PC-9 (cell line): ENCODE measurements at regions not wholly inside any gene's neighbourhood (a gene's known extent, or its start where the extent isn't known, plus 50 kb on each side); places are given as distances from the start of the nearest gene placed in this dataset.

Experiments
- BruUV-seq: library from RNA; stranded (reverse); fragments of 400-500 nt; replicated peaks from 2 replicates; lab custom pipeline; 2021; lab: Mats Ljungman, UMichigan
- CTCF ChIA-PET: fragments of 300-600 bp; sonication (Branson Sonifier 250); formaldehyde crosslinking; loops from one replicate; lab custom pipeline; 2022; ENCODE audit warnings: antibody characterized with exemption; lab: Charles Lee
- POLR2A ChIA-PET: fragments of 300-600 bp; sonication (Branson Sonifier 250); formaldehyde crosslinking; loops from one replicate; lab custom pipeline; 2022; ENCODE audit warnings: antibody characterized with exemption; ENCODE audit not compliant: unreplicated experiment; lab: Charles Lee
- DNase-seq, 2 experiments: peaks; one replicate each; pipeline versions ENCODE4 v3.0.0 to v3.0.0-alpha.2; 2015 to 2022; ENCODE audit warnings: mixed read lengths in 1 of 2
- H2AFZ ChIP-seq: fragments of 200-600 bp; sonication (generic); 2 replicates; pipeline ENCODE4 v1.8.1; 2017; ENCODE audit warnings: antibody characterized with exemption
- H3F3A ChIP-seq: fragments of 200-600 bp; sonication (generic); 2 replicates; pipeline ENCODE4 v1.8.1; 2017; ENCODE audit warnings: antibody characterized with exemption, mild to moderate bottlenecking, low read depth; ENCODE audit not compliant: insufficient read depth
- H3K27ac ChIP-seq: fragments of 200-600 bp; sonication (generic); 2 replicates; pipeline ENCODE4 v1.6.1; 2016; ENCODE audit warnings: mixed run types
- H3K27me3 ChIP-seq: fragments of 200-600 bp; sonication (generic); 2 replicates; pipeline ENCODE4 v1.6.1; 2016; ENCODE audit warnings: low read depth, mixed run types; ENCODE audit not compliant: insufficient read depth
- H3K36me3 ChIP-seq: fragments of 200-600 bp; sonication (generic); 2 replicates; pipeline ENCODE4 v1.6.1; 2016; ENCODE audit warnings: low read depth, mixed run types
- H3K4me1 ChIP-seq: fragments of 200-600 bp; sonication (generic); replicated peaks from 2 replicates; pipeline ENCODE4 v1.6.1; 2016; ENCODE audit warnings: mixed run types; ENCODE audit not compliant: insufficient read depth
- H3K4me2 ChIP-seq: fragments of 200-600 bp; sonication (generic); 2 replicates; pipeline ENCODE4 v1.6.1; 2017; ENCODE audit warnings: mixed run types
- H3K4me3 ChIP-seq: fragments of 200-600 bp; sonication (generic); 2 replicates; pipeline ENCODE4 v1.6.1; 2016; ENCODE audit warnings: mixed run types
- H3K79me2 ChIP-seq: fragments of 200-600 bp; sonication (generic); 2 replicates; pipeline ENCODE4 v1.6.1; 2017; ENCODE audit warnings: low read depth, mixed run types
- H3K9me2 ChIP-seq: fragments of 200-600 bp; sonication (generic); 2 replicates; pipeline ENCODE4 v1.8.1; 2017; ENCODE audit warnings: mild to moderate bottlenecking; ENCODE audit not compliant: insufficient read depth
- H3K9me3 ChIP-seq: fragments of 200-600 bp; sonication (generic); 2 replicates; pipeline ENCODE4 v1.8.1; 2016; ENCODE audit warnings: low read depth; ENCODE audit not compliant: insufficient read depth
- H4K20me1 ChIP-seq: fragments of 200-600 bp; sonication (generic); 2 replicates; pipeline ENCODE4 v1.8.1; 2017; ENCODE audit not compliant: insufficient read depth
- EZH2 ChIP-seq: fragments of 200-600 bp; sonication (generic); IDR thresholded peaks from 2 replicates; pipeline ENCODE4 v1.8.0; 2017; ENCODE audit warnings: antibody characterized with exemption, low read depth
- intact Hi-C: fragments of 100-400 bp; cut with micrococcal nuclease; formaldehyde crosslinking; loops from one replicate; pipeline ENCODE4 v1.10.0; 2022; ENCODE audit not compliant: unreplicated experiment
- TF ChIP-seq, protein P1 (sequence below): fragments of 200-600 bp; sonication (generic); conservative IDR thresholded peaks from 2 replicates; pipeline ENCODE4 v1.6.1; 2017; ENCODE audit warnings: mixed run types, antibody characterized with exemption, mild to moderate bottlenecking, moderate library complexity

DNA sequence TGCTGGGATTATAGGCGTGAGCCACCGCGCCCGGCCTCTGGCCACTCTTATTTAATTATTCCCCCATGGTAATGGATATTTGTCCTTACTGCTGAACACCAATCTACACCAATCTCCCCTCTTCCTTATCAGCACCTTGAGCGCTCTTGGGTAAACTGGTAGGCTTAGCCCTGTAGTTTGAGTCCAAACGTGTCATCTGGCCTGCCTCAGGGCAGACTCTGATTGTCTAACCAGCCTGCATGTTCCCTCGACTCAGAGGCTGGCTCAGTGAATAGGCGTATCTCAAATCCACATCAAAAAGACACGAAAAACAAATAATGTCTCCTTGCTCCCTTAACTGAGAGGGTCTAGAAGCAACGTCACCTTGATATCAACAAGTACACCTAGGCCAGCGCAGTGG is 260.9 kb downstream of the TFAP2C start:
- intact Hi-C loops = no loop called here
- POLR2A ChIA-PET = interaction anchor here (0.7 kb wide), 1 partner anchor 66 kb away, joined by 6 read pairs; no protein-coding TSS in a partner anchor
- no TSS peak for BruUV-seq

GRCh38 chr20:56893226-56893917 is 264.3 kb downstream of the TFAP2C start:
- Histone ChIP-seq H3K4me2 (no peak overlapping the region), H3K36me3 (no peaks in the 10 kb centered on the region), H3K9me2 (no peaks in the 10 kb centered on the region), H4K20me1 (no peaks in the 10 kb centered on the region), H3K79me2 (no peaks in the 10 kb centered on the region), H3F3A (no peaks in the 10 kb centered on the region), H3K4me3 (no peak overlapping the region), H3K27me3 (no peaks in the 10 kb centered on the region), H2AFZ (no peak overlapping the region), H3K27ac (no peak overlapping the region), H3K9me3 (no peaks in the 10 kb centered on the region), H3K4me1 (no peaks in the 10 kb centered on the region)
- no peak for TF ChIP-seq EZH2
- TF ChIP-seq, protein P1, sequence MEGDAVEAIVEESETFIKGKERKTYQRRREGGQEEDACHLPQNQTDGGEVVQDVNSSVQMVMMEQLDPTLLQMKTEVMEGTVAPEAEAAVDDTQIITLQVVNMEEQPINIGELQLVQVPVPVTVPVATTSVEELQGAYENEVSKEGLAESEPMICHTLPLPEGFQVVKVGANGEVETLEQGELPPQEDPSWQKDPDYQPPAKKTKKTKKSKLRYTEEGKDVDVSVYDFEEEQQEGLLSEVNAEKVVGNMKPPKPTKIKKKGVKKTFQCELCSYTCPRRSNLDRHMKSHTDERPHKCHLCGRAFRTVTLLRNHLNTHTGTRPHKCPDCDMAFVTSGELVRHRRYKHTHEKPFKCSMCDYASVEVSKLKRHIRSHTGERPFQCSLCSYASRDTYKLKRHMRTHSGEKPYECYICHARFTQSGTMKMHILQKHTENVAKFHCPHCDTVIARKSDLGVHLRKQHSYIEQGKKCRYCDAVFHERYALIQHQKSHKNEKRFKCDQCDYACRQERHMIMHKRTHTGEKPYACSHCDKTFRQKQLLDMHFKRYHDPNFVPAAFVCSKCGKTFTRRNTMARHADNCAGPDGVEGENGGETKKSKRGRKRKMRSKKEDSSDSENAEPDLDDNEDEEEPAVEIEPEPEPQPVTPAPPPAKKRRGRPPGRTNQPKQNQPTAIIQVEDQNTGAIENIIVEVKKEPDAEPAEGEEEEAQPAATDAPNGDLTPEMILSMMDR = no peak
- no TSS peak for BruUV-seq
- CTCF ChIA-PET = no interaction called here
- POLR2A ChIA-PET = no interaction called here
- DNase-seq = no peak
- intact Hi-C loops = no loop called here

More for the DNA sequence above, 260.9 kb downstream of the TFAP2C start:
- H3K4me3 ChIP-seq = no peak overlapping the region
- no peaks in the 10 kb centered on the region for H3K27me3 ChIP-seq
- no peak for DNase-seq
- no peak overlapping the region for H3K27ac ChIP-seq
- CTCF ChIA-PET = no interaction called here
- TF ChIP-seq EZH2 = no peak
- TF ChIP-seq, protein P1 = no peak
- H3K4me2 ChIP-seq = no peak overlapping the region
- H3F3A ChIP-seq = no peaks in the 10 kb centered on the region
- no peaks in the 10 kb centered on the region for H4K20me1 ChIP-seq
- no peaks in the 10 kb centered on the region for H3K9me3 ChIP-seq
- H3K4me1 ChIP-seq = no peaks in the 10 kb centered on the region
- H3K79me2 ChIP-seq = no peaks in the 10 kb centered on the region
- H2AFZ ChIP-seq = no peak overlapping the region
- no peaks in the 10 kb centered on the region for H3K9me2 ChIP-seq
- H3K36me3 ChIP-seq = no peaks in the 10 kb centered on the region

DNA sequence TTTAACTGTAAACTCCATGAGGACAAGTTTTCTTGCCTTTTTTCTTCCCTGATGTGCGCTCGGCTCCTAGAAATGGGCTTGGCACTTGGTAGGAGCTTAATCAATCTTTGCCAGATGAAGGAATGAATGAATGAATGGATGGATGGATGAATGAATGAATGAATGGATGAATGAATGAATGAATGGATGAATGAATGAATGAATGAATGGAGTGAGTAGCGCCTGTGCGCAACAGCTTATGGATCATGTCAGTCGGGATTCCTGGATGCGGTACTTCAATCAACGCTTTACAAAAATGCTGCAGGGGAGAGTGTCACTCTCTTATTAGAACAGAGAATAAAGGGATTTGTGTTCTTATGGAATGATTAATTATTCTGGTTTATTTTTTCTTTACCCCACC is 267.3 kb downstream of the TFAP2C start:
- Histone ChIP-seq H3K4me1 (no peaks in the 10 kb centered on the region), H3K27ac (no peak overlapping the region), H2AFZ (no peak overlapping the region), H3K4me2 (no peak overlapping the region), H3K36me3 (no peaks in the 10 kb centered on the region), H4K20me1 (no peaks in the 10 kb centered on the region), H3K4me3 (no peak overlapping the region), H3K9me2 (no peaks in the 10 kb centered on the region), H3K9me3 (no peaks in the 10 kb centered on the region), H3F3A (no peaks in the 10 kb centered on the region), H3K27me3 (no peaks in the 10 kb centered on the region), H3K79me2 (no peaks in the 10 kb centered on the region)
- ChIA-PET CTCF (no interaction called here), POLR2A (no interaction called here)
- TF ChIP-seq, protein P1 = no peak
- TF ChIP-seq EZH2 = no peak
- no peak for DNase-seq
- no TSS peak for BruUV-seq
- intact Hi-C loops = no loop called here
